Endodermal cell (in vitro differentiated cells): ENCODE measurements at regions not wholly inside any gene's neighbourhood (a gene's known extent, or its start where the extent isn't known, plus 50 kb on each side); places are given as distances from the start of the nearest gene placed in this dataset.

Experiments used
- DNase-seq: peaks from one replicate; pipeline ENCODE4 v3.0.0-alpha.2; 2017
- H3K27ac ChIP-seq: 2 replicates; pipeline ENCODE4 v1.5.1; 2013; ENCODE audit warnings: mild to moderate bottlenecking, low read depth, low read length, moderate library complexity
- H3K27me3 ChIP-seq: 2 replicates; pipeline ENCODE4 v1.6.1; 2013; ENCODE audit warnings: mild to moderate bottlenecking, low read length, moderate library complexity; ENCODE audit not compliant: insufficient read depth, control insufficient read depth, poor library complexity, severe bottlenecking
- H3K36me3 ChIP-seq: 2 replicates; pipeline ENCODE4 v1.7.0; 2013; ENCODE audit warnings: mild to moderate bottlenecking, low read length, moderate library complexity; ENCODE audit not compliant: control insufficient read depth, insufficient read depth
- H3K4me1 ChIP-seq: one replicate; pipeline ENCODE4 v1.7.0; 2013; ENCODE audit warnings: low read length; ENCODE audit not compliant: control insufficient read depth, insufficient read depth
- H3K4me3 ChIP-seq: 2 replicates; pipeline ENCODE4 v1.5.1; 2013; ENCODE audit warnings: mild to moderate bottlenecking, low read length, moderate library complexity
- H3K9ac ChIP-seq: 2 replicates; pipeline ENCODE4 v1.6.1; 2013; ENCODE audit warnings: mild to moderate bottlenecking, low read length, moderate library complexity; ENCODE audit not compliant: poor library complexity, severe bottlenecking; ENCODE audit errors: extremely low read depth
- H3K9me3 ChIP-seq: 2 replicates; pipeline ENCODE4 v1.6.1; 2013; ENCODE audit warnings: mild to moderate bottlenecking, low read length, moderate library complexity; ENCODE audit not compliant: control insufficient read depth
- H3K27ac Mint-ChIP-seq: 2 replicates; pipeline ENCODE4 v1.8.0; 2020; ENCODE audit warnings: mixed read lengths
- H3K27me3 Mint-ChIP-seq: 2 replicates; pipeline ENCODE4 v1.8.0; 2021; ENCODE audit warnings: mild to moderate bottlenecking, mixed read lengths; ENCODE audit not compliant: insufficient read depth
- H3K36me3 Mint-ChIP-seq: 2 replicates; pipeline ENCODE4 v1.8.0; 2020; ENCODE audit warnings: low read depth, mixed read lengths
- H3K4me1 Mint-ChIP-seq: 2 replicates; pipeline ENCODE4 v1.8.0; 2020; ENCODE audit warnings: mixed read lengths
- H3K4me3 Mint-ChIP-seq: 2 replicates; pipeline ENCODE4 v1.8.0; 2020; ENCODE audit warnings: mild to moderate bottlenecking, moderate library complexity, mixed read lengths
- H3K9me3 Mint-ChIP-seq: 2 replicates; pipeline ENCODE4 v1.8.0; 2020; ENCODE audit warnings: mild to moderate bottlenecking, mixed read lengths
- CTCF ChIP-seq: fragments of 200-600 bp; sonication (generic); conservative IDR thresholded peaks from 2 replicates; pipeline ENCODE4 v1.5.0; 2021; ENCODE audit warnings: antibody characterized with exemption, mild to moderate bottlenecking
- WGBS, 2 experiments: methylation state at CpG; one replicate each; pipeline versions ENCODE4 v1.1.5 to v1.1.7; 2013; ENCODE audit warnings: missing lambda C conversion rate in 2 of 2, mixed read lengths in 1 of 2; ENCODE audit not compliant: insufficient coverage in 1 of 2, insufficient read length in 1 of 2; 5-methylcytosine and 5-hydroxymethylcytosine counted together

GRCh38 chr13:37225414-37226070 is 120.1 kb upstream of the CSNK1A1L start:
- Mint-ChIP-seq H3K9me3 (peaks cover 2% of the 10 kb centered on the region), H3K27ac (no peak overlapping the region), H3K36me3 (no peaks in the 10 kb centered on the region), H3K27me3 (no peaks in the 10 kb centered on the region), H3K4me3 (no peak overlapping the region), H3K4me1 (no peaks in the 10 kb centered on the region)
- 82 to 100% methylated on average over 1 of the region's 1 CpG for WGBS, 2 experiments
- no peaks in the 10 kb centered on the region for H3K27me3 ChIP-seq
- H3K4me3 ChIP-seq, result no peak overlapping the region
- H3K36me3 ChIP-seq, result no peaks in the 10 kb centered on the region
- H3K9ac ChIP-seq, result no peak overlapping the region
- DNase-seq, result no peak
- H3K9me3 ChIP-seq, result peaks cover 5% of the 10 kb centered on the region
- H3K27ac ChIP-seq, result no peak overlapping the region
- TF ChIP-seq CTCF, result no peak
- peaks cover 3% of the 10 kb centered on the region for H3K4me1 ChIP-seq

- Histone ChIP-seq H3K27ac (no peak overlapping the region), H3K9ac (no peak overlapping the region), H3K4me1 (no peaks in the 10 kb centered on the region), H3K27me3 (no peaks in the 10 kb centered on the region), H3K9me3 (peaks cover 5% of the 10 kb centered on the region), H3K36me3 (no peaks in the 10 kb centered on the region), H3K4me3 (no peak overlapping the region)
- no peak for TF ChIP-seq CTCF
- no peak for DNase-seq
- H3K4me3 Mint-ChIP-seq, result no peak overlapping the region
- H3K36me3 Mint-ChIP-seq, result no peaks in the 10 kb centered on the region
- peaks cover 5% of the 10 kb centered on the region for H3K9me3 Mint-ChIP-seq
- no peaks in the 10 kb centered on the region for H3K27me3 Mint-ChIP-seq
- no peak overlapping the region for H3K27ac Mint-ChIP-seq
- H3K4me1 Mint-ChIP-seq, result peaks cover 4% of the 10 kb centered on the region
- WGBS, 2 experiments, result 75 to 100% methylated on average over 1 of the region's 1 CpG
These were observed 110.9 kb upstream of the CSNK1A1L start for GRCh38 chr13:37216331-37216730.

GRCh38 chr13:37212826-37213225 is 107.4 kb upstream of the CSNK1A1L start:
- no peak for TF ChIP-seq CTCF
- Histone ChIP-seq H3K9me3 (peaks cover 3% of the 10 kb centered on the region), H3K4me3 (no peak overlapping the region), H3K27ac (no peak overlapping the region), H3K36me3 (no peaks in the 10 kb centered on the region), H3K4me1 (peaks cover 5% of the 10 kb centered on the region), H3K9ac (no peak overlapping the region), H3K27me3 (no peaks in the 10 kb centered on the region)
- WGBS, 2 experiments, result 71 to 98% methylated on average over 1 to 2 of the region's 2 CpGs
- Mint-ChIP-seq H3K27me3 (no peaks in the 10 kb centered on the region), H3K4me1 (peaks cover 19% of the 10 kb centered on the region), H3K27ac (no peak overlapping the region), H3K36me3 (no peaks in the 10 kb centered on the region), H3K4me3 (no peak overlapping the region), H3K9me3 (peaks cover 5% of the 10 kb centered on the region)
- no peak for DNase-seq
